ENCODE measurements at regions not wholly inside any gene's neighbourhood (a gene's known extent, or its start where the extent isn't known, plus 50 kb on each side); places are given as distances from the start of the nearest gene placed in this dataset.

GRCh38 chr22:20642668-20643179 lies 131.2 kb upstream of the SERPIND1 start:
- no peak for TF ChIP-seq ZNF48 (tag by site-specific recombination; IDR thresholded peaks at IDR 0.05)
- no peak for TF ChIP-seq KLF17 (tag by site-specific recombination; IDR thresholded peaks at IDR 0.05)
- no peak for TF ChIP-seq ZNF23 (tag by site-specific recombination; IDR thresholded peaks at IDR 0.05; ENCODE audit: borderline replicate concordance)
- TF ChIP-seq ELK4 (IDR thresholded peaks at IDR 0.05; ENCODE audit: borderline replicate concordance, low read depth, low read length), result no peak
- no peak for TF ChIP-seq INSM2 (tag by site-specific recombination; IDR thresholded peaks at IDR 0.05)
- no peak for TF ChIP-seq YY1 (tag by site-specific recombination; IDR thresholded peaks at IDR 0.05)
- no peak for TF ChIP-seq ZNF354C (tag by site-specific recombination; IDR thresholded peaks at IDR 0.05; ENCODE audit: borderline replicate concordance, low read depth)
- TF ChIP-seq ZNF404 (tag by site-specific recombination; IDR thresholded peaks at IDR 0.05), result no peak
- ChIA-PET POLR2A (interaction anchor here (0.9 kb wide), 2 partner anchors 15 to 29 kb away, joined by 4 read pairs; no protein-coding TSS in a partner anchor), CTCF (interaction anchor here (1.2 to 1.4 kb wide), 2 partner anchors 69 to 77 kb away, joined by 3 to 6 read pairs; no protein-coding TSS in a partner anchor)
- H3K4me3 ChIP-seq (ENCODE audit: low read depth, low read length), result no peak overlapping the region
- H3K9me3 ChIP-seq (ENCODE audit: control insufficient read depth, insufficient read depth, low read depth, low read length), result no peaks in the 10 kb centered on the region
- no peaks in the 10 kb centered on the region for H3K4me1 ChIP-seq (ENCODE audit: control insufficient read depth, insufficient read depth, low read length)
- no peak overlapping the region for H3K27ac ChIP-seq (ENCODE audit: extremely low read depth, low read depth, low read length)
- no peaks in the 10 kb centered on the region for H3K36me3 ChIP-seq (ENCODE audit: control insufficient read depth in 2 of 2, insufficient read depth in 1 of 2, low read length in 2 of 2)

- TF ChIP-seq ZNF670 (tag by site-specific recombination; IDR thresholded peaks at IDR 0.05; ENCODE audit: low read depth), result no peak
- no peak for TF ChIP-seq GLIS1 (tag by site-specific recombination; IDR thresholded peaks at IDR 0.05)
- no peaks in the 10 kb centered on the region for H3K4me1 ChIP-seq (ENCODE audit: control insufficient read depth, insufficient read depth, low read length)
- H3K27ac ChIP-seq (ENCODE audit: extremely low read depth, low read depth, low read length), result no peak overlapping the region
- ChIA-PET POLR2A (no interaction called here), CTCF (interaction anchor here (2.9 kb wide), 1 partner anchor 38 kb away, joined by 10 read pairs; no protein-coding TSS in a partner anchor)
- H3K9me3 ChIP-seq (ENCODE audit: control insufficient read depth, insufficient read depth, low read depth, low read length), result no peaks in the 10 kb centered on the region
- H3K4me3 ChIP-seq (ENCODE audit: low read depth, low read length), result no peak overlapping the region
- no peaks in the 10 kb centered on the region for H3K36me3 ChIP-seq (ENCODE audit: control insufficient read depth in 2 of 2, insufficient read depth in 1 of 2, low read length in 2 of 2)
These were observed 129.8 kb upstream of the SERPIND1 start for GRCh38 chr22:20644071-20644642.

- Histone ChIP-seq H3K36me3 (ENCODE audit: control insufficient read depth in 2 of 2, insufficient read depth in 1 of 2, low read length in 2 of 2) (no peaks in the 10 kb centered on the region), H3K4me1 (ENCODE audit: control insufficient read depth, insufficient read depth, low read length) (no peaks in the 10 kb centered on the region), H3K9me3 (ENCODE audit: control insufficient read depth, insufficient read depth, low read depth, low read length) (no peaks in the 10 kb centered on the region), H3K4me3 (ENCODE audit: low read depth, low read length) (no peak overlapping the region), H3K27ac (ENCODE audit: extremely low read depth, low read depth, low read length) (no peak overlapping the region)
- ChIA-PET POLR2A (no interaction called here), CTCF (interaction anchor here (1.1 to 2.9 kb wide), 4 partner anchors 17 to 78 kb away, joined by 3 to 10 read pairs (median 3); no protein-coding TSS in a partner anchor)
- no peak for TF ChIP-seq ZNF169 (tag by site-specific recombination; IDR thresholded peaks at IDR 0.05)
- TF ChIP-seq ZNF585B (tag by site-specific recombination; IDR thresholded peaks at IDR 0.05), result no peak
- no peak for TF ChIP-seq ZBTB48 (tag by site-specific recombination; IDR thresholded peaks at IDR 0.05)
- TF ChIP-seq ZNF362 (tag by site-specific recombination; IDR thresholded peaks at IDR 0.05), result no peak
- TF ChIP-seq ZNF830 (tag by site-specific recombination; IDR thresholded peaks at IDR 0.05; ENCODE audit: low read depth), result no peak
- TF ChIP-seq IKZF3 (tag by site-specific recombination; IDR thresholded peaks at IDR 0.05), result no peak
- no peak for TF ChIP-seq ZNF416 (tag by site-specific recombination; IDR thresholded peaks at IDR 0.05)
- no peak for TF ChIP-seq ZNF449 (tag by site-specific recombination; IDR thresholded peaks at IDR 0.05)
- no peak for TF ChIP-seq ZBTB21 (tag by site-specific recombination; IDR thresholded peaks at IDR 0.05)
- no peak for TF ChIP-seq OSR2 (tag by site-specific recombination; IDR thresholded peaks at IDR 0.05)
- TF ChIP-seq ZBTB11 (tag by site-specific recombination; conservative IDR thresholded peaks at IDR 0.05; ENCODE audit: low read depth), result no peak
These were observed 128.0 kb upstream of the SERPIND1 start for GRCh38 chr22:20645954-20646353.

All from HEK293 (cell line).